TTC549 (cell line): ENCODE measurements at regions not wholly inside any gene's neighbourhood (a gene's known extent, or its start where the extent isn't known, plus 50 kb on each side); places are given as distances from the start of the nearest gene placed in this dataset.

ENCODE experiments used
- FAIRE-seq: peaks from 2 replicates; lab custom pipeline; 2012; peaks lifted over from hg19 to GRCh38; lab: Jason Lieb, UNC

DNA sequence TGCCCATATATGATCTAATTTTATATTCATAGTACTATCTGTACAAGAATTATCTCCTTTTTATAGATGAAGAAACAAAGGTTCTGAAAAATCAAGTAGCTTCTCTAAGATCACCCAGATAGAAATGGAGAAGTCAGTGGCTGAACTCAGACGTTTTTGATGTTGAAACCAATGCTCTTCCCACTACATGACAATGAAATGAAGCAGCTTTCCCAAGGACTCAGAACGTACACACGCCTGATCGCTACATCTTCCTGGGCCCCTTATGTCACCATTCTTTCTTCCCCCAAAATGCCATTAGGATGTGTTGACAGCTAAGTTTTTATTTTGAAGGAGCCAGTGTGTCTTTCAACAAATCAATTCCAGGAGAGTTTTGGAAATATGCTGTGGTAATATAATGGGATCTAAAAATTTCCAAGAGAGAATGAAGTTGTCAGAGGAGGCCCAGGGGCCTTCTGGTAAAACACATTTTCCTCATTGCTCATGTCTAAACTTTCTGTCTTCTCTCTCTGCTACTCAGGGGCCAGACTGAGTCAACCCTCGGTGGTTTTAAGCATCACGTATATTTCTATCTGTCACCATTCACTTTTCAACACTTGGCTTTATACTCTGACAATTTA is 98.1 kb upstream of the COL21A1 start:
- no peak for FAIRE-seq

DNA sequence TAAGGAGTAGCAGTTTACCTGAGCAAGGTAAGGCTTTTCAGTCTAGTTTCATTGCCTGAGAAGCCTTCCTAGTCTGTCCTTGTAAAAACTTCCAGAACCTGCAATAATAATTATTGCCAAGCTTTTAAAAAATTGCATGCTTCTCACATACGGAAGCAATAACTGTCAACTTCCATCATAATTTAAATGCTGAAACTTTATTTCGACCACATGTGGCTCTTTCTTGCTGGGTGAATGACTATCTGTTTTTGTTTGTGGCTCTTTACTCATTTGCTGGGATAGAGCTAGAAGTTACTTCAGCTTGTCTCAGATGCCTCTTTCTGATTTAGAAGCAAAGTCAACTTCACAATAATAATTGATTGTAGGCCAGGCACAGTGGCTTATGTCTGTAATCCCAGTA is 95.9 kb upstream of the COL21A1 start:
- FAIRE-seq = no peak

DNA sequence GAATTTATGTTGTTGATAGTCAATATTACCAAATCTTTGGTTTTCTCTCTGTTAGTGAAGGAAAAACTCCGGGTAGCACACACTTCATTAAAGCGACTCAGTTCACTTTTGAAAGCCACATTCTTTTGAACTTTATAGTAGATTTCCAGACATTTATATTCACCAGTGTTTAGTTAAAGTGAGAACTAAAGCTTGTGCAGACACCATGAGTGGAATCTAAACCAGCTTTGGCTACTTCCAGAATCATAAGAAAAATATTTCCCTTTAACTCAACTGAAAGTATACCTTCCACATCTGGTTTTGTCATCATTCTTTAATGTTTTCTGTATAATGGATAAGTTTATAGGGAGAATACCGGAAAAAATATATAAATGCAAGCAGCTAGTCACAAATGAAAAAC is 92.1 kb upstream of the COL21A1 start:
- no peak for FAIRE-seq

DNA sequence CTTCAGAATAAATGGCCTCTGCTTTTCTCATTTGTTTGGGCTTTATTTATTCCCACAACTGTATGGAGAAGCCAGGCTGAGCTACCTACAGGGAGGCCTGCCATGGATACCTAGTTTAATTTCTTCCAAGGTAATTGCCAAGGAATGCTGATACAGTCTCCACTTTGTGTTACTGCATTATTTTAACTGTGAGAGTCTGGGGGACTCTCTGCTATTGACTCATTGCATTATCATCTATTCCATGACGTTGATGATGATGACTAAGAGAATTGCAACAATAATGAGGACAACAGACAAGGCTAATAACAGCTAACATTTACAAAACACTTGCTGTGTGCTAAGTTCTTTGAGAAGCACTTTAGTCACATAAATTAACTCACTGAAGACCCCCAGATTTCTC is 88.3 kb upstream of the COL21A1 start:
- FAIRE-seq = no peak

DNA sequence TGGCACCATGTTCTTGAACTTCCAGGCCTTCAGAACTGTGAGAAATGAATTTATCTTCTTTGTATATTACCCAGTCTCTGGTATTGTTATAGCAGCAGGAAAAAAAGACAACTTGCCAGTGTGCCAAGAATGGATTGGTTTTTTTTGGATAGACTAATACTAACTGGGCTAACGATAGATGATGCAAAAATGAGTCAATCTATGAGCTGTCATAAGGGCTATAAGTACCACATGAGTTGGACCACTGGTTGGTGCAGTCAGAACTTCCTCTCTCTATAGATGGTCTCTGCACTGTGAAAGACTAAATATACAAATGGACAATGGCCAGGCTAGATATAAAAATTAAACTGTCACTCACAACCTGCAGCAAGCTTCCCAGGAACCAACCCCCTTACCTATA is 87.6 kb upstream of the COL21A1 start:
- FAIRE-seq = no peak

DNA sequence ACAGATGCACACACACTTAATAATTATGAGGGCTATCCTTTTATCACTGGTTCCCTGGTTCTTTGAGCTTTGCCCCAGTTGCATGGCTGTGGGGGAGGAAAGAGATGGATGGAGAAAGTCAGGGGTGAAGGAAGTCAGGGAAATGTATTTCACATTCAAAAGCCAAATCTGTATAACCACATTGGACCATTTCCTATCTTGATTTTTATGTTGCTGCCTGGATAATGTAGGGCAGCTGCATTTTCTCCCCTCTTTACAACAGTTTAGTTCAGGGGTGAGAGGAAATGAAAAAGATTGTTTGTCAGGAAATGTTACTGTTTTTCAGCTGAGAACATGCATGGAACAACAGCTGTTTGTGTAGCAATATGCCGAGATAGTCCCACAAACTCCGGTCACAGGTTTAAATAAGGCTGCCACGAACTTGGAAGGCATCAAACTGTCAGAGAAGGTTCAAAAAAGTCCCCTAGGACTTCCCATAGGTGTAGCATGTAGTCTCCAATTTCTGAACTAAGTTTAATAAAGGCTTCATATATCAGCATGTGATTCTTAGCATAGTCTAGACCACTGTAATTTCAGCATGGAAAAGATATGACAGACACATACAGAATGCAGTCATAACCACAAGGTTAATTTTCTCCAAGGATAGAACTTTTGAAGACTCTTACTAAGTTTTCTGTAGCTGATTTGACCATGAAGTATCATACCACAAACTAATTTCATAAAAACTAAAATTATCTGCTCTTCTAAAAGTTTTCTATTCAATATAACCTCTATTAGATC is 82.1 kb upstream of the COL21A1 start:
- no peak for FAIRE-seq

DNA sequence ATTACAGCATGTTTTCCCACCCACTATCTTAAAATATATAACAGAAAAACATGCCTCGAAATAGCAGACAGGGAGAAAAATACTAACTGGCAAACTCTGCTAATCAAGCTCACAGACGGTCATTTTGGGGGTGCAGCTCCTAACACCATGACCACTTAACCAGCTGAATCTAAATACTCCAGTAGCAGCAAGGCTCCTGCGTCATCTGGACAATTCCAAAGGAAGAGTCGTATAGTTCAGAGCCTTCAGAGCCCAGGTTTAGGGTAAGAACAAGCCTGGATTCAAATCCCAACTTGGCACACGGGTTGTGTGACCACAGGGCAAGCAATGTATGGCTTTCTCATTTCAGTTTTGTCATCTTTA is 81.3 kb upstream of the COL21A1 start:
- no peak for FAIRE-seq

DNA sequence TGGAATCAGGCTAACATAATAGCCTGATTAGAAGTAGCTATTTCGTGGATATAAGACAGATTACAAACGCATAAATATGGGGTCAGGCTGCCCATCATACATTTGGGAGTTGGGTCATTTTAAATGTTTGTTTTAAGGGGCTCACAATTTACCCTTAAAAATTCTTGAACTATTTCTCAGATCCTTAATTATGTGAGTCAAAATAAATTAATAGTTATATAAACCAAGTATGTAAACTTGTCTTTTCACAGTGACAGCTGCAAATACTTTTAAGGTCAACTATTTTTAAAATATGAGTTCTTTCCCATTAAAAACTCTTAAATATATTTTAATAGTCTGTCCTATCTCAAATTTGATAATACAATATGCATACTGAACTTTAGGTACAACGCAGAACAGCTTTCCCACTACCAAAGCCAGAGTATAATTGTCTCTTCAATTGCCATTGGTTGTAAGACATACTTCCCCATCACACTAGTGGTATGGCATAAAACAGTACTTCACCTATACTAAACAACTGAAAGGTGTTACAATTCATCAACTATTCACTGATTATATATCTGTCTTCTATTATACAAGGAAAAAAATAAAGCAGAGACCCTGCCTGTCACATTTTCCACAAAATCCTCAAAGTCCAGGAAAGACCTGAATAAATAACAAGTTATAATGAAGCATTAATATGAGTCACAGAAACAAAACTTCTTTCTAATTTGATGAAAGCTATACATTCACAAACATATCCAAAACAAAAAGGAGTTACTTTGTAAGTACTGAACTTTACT is 80.8 kb upstream of the COL21A1 start:
- FAIRE-seq = no peak

DNA sequence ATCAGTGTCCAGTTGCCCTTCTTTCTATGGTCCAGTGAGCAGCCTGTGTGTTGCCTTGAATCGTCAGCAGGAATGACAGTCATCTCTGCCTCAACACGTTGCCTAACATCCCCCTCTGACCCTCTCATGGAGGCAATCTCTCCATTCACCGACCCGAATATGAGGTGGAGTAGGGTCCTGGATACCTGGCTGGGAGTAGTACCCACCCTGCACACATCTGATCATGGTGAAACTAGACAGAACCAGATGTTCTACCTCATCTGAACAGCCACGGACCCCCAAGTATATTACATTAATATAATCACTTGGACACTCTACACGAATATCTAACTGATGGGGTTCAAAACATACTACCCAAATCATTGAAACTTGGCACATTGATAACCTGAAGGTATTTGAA is 77.0 kb upstream of the COL21A1 start:
- no peak for FAIRE-seq

DNA sequence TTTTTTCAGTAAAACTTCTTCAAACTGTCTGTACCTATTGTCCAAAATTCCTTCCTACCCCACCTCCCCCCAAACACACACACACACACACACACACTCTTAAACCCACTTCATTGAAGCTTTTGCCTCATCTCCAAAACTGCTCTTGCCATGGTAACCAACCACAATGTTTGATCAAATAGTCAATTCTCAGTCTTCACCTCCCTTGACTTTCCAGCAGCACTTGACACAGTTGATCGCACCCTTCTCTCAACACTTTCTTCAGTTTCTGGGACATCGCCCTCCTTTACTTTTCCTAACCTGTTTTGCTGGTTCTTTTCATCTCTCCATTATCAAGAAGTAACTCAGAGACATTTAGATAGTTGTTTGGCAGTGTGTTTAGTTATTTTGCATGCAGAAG is 71.5 kb upstream of the COL21A1 start:
- no peak for FAIRE-seq

DNA sequence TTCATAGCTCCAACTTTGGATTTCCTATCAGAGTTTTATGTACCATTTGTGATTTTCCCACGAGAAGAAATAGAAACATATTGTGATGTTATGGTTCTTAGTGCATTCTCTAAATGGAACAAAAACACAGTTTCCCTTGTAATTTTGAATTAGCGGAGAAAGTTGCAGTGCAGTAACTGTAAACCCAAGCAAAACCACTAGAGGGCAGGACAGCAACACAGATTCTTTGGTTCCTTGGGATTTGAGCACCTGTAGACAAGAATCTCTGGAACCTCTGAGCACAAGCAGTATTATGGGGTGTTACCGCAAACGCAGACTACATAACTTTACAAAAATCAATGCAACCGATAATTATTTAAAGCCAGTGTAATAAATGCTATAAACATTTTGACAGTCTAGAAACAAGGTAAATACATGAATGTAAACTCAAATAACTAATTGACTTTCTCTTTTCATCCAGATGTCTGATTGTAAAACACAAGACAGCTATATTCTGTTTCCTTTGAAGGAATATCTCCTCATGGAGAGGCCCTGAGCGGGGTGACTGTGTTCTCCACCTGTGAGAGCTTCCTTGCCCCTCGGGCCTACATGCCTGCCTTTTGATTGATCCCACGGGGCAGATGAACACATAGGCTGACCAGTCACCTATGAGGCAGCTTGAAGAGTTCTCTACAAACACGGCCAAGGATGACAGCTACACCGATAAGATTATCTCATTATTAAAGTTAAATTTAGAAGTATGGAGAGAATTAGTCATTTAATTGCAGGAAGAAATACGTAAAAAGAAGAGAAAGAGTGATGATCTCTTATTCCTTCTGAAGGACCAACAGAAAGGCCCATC is 67.5 kb upstream of the COL21A1 start:
- peak; percentile 64 for FAIRE-seq

DNA sequence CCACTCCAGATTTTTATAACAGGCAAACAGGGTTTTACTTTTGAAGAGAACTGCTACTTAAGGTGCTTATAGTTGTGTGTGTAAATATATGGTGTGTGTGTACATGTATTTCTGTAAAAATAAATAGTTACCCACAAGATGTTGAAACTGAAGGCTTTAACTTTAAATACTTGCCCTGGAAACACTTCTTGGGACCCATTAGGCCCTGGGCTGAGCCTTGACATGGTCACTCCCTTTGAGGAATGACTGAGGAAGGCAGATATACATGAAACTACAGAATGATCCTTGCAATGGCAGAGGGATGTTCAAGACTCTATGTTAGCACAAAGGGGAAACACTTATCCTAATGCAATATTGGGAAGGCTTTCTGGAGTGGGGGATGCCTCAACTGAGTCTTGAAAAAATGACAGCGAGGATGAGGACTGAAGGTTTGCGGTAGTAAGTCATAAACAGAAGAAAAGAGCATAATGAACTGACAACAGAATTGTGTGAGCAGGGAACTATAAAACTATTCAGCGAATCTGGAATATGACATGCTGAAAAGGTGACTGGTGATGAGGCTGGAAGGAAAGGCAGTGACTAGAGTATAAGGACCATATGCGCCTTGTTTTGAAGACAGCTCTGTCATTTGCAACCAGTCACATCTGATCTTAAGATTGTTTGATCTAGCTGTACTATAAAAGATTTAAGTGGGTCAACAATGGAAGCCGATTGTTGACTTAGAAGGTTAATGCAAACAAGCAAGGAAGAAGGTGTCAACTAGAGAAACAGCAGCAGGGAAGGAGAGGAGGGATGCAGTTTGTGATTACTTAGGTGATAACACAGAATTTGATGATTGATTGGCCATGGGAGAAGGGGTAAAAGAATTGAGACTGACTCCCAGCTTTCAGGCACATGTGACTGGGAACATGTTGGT is 64.4 kb upstream of the COL21A1 start:
- no peak for FAIRE-seq

DNA sequence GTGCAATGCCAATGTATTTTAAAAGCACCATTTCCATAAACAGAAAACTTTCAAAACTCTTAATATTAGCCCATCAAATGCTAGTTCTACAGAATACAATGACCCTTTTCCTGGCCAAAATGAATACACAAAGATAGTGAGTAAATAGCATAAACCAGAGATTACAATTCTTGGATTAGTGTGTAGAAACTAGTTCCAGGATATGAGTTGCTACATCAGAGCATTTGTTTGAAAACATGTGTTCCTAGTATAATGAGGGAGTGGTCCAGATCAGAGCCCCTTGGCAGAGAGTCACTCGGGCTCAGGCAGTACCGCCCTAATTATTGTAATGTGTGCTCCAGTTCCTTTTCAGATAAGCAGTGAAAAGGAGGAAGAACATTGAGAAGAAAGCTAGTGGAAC is 63.7 kb upstream of the COL21A1 start:
- FAIRE-seq = no peak

DNA sequence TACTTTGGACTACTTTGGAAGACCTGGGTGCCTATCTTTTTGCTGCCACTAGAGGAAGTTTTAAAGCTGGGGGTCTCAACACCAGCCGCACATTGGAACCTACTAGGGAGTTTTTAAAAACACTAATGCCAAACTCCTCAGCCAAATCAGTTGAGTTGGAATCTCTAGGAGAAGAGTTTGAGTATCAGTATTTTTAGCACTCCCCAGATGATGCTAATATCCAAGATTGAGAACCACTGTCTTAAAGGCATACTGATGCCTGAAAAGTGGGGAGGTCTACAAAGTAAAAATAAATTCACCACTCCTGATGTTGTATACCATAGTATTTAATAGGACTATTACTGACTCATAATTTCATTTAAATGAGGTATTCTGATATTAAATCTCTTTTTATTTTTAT is 62.9 kb upstream of the COL21A1 start:
- FAIRE-seq = no peak

DNA sequence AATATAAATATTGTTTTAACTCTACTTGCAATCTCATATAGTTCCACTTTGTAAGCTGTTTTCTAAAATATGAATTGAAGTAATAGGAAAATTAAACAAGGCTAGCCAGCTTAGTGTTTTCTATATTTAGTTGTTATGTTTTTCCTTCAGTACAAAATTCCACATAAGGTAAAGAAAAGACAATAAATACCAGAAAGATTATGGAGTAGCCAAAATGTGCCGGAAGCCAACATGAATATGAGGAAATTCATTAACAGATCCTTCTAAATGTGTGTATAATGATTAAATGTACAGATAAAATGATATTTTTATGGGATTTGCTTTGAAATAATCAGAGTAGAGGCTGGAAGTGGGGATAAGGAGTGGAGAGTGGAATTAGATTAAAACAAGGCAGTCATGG is 52.5 kb upstream of the COL21A1 start:
- FAIRE-seq = no peak

DNA sequence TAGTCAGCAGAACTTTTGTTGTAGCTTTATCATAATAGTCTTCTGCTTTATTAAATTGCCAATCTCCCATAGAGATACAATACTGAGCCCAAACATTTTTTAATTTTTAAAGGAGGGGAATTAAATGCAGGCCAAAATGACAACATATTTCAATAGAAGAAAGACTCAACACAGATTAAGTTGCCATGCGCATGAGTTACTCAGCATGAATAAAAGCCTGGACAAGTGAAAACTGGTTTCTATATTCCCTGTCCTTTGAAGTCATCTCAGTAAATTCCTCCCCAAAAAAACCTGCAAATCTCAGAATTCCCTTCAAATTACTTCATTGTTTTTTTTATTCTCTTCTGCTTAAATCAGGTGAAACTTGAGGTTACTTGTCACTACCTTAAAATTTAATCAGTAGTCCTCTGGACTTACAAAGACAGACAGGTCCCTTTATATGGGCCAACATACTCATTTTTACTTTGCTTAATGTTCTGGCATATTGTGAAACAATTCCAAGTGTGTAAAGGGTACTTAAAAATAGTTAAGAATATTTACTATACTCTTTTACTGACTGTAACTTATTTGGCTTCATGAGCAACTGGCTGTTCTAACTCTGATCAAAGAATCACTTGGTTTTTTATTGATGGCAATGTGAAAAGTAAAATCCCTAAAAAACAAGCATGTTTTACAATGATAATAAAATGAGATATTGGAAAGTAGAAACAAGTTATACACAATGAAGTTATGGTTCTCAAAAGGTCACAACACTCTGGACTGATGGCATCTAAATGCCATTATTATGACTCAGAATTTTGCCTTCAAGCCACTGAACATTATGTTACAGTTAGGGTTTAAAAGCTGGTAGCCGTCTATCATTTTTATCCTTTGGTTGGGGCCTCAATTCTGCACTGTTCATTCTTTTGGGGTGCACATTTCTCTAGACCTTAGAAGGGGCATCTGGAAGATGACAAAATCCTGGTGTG is 49.9 kb upstream of the COL21A1 start:
- no peak for FAIRE-seq
